HG03460 (cell line): ENCODE measurements at regions not wholly inside any gene's neighbourhood (a gene's known extent, or its start where the extent isn't known, plus 50 kb on each side); places are given as distances from the start of the nearest gene placed in this dataset.

Source experiments
- ATAC-seq: cut with Tn5 transposase; IDR thresholded peaks from one replicate; pipeline ENCODE4 v1.9.1; 2021; ENCODE audit not compliant: unreplicated experiment

DNA sequence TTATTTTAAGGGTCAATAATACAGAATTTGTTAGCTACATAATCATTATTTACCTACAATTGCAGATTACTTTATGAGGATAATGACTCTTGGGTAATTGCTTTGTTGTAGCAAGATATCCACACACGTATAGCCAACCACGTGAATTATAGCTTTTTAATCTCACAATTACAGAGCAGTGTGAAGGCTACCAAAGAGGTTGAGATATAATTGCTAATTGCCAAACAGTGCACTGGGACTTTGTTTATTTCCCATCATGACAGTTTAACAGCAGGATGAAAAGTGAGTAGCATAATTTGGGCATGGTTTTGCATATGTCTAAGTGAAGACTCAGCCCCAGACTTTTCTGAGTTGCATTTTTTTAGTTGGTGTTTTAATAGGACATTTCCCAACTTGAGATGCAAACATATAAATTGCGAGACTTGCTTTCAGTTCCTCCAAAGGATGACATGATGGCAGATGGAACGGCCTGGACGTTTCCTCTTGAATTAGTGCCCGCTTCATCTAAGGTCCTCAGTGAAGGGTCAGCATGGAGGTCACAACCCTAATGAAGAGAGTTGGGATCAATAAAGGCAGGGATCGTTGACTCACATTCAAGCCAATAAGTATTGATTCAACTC is 180.7 kb upstream of the GPR26 start:
- ATAC-seq, result no peak

DNA sequence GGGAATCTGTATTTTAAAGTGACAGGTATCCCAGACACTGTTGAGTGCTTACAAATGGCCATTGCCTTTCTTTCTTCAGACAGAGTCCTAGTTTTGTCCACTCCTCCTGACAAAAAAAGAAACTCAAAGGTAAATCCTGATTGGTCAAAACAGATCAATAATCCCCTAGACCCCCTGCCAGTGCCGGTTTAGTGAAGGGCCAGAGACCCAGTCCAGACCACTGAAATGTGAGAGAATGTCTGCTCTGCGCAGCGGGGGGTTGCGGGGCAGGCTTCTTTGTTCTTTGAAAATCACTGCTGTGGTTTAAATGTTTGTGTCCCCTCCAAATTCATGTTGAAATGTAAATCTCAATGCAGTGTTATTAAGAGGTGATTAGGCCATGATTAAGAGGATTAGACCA is 177.7 kb upstream of the GPR26 start:
- no peak for ATAC-seq

DNA sequence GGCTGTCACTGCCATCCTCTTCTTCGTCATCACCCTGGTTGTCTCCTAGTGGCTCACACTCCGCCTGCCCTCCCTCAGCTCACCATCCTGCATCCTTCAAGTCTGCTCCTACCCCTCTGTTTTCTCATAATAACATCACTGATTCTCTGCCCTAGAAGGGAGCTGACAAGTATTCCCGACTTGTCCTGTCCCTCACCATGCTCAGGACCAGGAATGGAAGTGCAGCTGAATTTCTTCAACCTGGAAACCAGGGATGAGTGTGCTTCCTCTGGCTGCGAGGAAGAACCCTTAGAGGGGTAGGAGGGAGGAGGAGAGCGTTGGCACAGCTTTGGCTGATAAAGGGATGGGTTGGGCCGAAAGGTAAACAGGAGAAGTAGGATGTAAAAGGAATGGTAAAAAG is 174.8 kb upstream of the GPR26 start:
- ATAC-seq, result no peak

DNA sequence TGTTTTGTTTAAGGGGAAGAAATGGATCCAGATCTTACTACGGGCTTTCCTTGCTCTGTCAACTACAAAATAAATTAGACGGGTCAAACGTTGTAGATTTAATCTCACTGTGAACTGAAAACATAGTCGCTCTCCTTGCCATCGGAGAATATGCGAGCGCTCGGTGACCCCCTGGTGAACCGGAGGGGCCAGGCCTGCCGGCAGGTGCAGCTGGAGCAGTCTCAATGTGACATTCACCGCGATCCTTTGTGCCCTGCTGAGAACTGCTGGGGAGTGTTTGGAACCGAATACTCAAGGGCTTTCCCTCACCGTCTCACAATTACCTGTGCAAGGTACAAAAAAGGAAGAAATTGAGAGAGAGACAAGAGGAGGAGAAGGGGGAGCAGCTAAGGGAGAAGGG is 174.1 kb upstream of the GPR26 start:
- ATAC-seq, result no peak

DNA sequence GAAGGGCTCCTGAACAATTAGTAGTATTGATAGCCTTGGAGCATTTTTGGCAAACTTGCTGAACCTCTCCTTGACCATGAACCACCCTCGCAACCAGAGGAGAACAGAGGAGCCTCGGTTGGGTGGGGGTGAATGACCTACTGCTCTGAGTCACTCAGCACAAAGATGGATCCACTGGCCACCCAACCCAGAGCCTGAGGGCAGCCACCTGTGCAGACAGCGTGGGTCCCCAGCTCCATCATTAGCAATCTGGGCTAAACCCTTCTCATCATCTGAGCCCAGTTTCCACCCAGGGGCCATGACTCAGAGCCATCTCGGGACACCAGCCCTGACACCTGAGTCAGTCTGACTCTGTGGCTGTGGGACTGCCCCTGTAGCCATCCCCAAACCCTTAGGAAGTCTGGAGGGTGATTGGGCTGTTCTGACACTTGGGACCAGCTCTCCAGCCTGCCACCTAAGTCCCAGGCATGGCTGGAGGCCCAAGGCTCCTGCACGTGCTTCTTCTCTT is 171.8 kb upstream of the GPR26 start:
- no peak for ATAC-seq

DNA sequence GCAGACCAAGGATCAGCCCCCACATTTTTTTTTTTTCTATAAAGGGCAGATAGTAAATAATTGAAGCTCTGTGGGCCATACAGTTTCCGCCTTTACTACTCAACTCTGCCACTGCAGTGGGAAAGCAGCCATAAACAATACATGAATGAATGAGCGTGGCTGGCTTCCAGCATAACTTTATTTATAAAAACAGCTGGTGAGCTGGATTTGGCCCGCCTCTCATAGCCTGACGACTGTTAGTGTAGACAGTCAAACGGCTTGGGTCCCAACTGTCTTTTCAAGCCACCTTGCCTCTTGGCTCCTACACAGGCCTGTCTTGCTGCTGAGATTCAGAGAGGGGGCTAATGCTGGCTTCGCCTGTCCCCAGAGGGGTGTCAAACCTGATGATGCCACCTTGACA is 169.8 kb upstream of the GPR26 start:
- no peak for ATAC-seq

DNA sequence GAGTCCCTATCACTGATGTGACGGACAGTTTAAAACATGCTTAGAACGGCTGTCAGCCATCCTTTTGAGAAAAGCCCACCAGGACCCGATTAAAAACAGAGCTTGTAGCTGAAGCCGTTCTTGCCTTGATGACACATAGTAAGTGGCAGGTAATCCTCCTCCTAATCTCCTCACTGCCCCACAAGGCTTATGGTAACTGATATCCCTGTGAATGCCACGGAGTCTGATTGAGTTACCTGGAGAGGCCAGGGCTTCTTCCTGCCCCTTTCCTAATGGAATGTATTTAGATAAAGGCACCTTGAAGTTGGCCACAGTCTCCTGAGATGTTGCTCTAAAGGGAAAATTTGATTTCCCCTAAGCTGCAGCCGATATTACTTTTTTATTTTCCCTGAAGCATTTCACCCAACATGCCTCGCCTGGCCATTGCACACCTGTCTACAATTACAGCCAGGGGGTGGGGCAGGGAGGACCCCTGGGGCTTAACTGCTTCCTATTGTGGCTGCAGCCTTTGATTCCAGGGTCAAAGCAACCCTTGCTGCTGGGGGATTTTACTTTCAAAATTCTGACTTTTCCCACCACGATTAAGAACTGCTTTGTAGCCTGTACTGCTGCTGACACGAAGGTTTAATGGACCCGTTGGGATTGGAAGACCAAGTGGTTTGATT is 169.0 kb upstream of the GPR26 start:
- no peak for ATAC-seq

DNA sequence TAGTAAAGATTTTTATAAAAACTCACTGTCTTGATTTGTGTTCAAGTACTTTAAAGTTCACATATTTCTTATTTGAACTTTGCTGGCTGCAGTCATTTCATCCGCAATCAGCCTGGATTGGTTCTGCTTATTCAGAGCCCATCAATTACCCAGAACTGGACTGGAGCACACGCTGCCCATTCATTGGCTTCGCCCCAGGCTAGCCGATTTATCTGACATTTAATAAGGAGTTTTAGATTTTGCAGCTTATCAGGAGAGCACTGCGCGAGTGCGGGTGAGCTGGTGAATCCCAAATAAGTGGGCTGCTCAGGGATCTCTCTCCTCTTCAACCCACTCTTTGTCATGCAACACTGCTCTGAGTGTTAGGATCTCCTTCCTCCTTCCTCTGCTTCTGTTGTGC is 166.0 kb upstream of the GPR26 start:
- ATAC-seq, result no peak

DNA sequence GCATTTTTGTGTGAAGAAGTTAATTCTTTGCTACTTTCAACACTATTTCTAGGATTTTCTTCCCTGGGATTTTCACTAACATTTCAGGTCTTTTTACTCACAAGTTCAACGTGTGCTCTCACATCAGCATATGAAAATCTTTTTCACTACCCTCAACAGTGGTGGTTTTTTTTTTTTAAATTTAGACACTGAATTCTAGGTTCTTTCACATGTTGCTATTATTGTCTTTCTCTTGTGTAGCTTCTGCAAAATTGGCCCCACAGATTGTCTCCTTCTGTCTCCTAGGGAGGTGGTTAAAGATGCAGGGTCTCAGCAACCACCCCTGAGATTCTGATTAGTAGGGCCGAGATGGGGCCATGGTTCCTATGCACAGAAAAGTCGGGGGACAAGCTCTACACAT is 165.0 kb upstream of the GPR26 start:
- no peak for ATAC-seq

DNA sequence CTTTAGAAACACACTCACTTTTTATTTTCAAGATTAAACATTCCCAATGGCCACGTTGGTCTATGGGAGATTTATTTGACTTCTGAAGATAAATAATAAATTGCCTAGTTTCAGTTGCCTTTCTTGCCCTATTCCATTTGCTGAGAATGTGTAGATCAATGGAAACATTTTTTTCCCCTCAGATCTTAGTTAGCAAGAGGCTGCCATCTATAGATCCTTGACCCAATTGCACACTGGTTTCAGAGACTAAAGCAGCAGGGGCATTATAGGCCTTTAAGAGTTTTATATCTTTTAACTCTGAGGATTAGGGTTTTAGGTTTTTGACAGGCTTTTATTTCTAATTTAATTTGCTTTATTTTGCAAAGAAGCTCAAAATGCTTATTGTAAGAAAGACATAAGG is 163.2 kb upstream of the GPR26 start:
- ATAC-seq, result no peak

DNA sequence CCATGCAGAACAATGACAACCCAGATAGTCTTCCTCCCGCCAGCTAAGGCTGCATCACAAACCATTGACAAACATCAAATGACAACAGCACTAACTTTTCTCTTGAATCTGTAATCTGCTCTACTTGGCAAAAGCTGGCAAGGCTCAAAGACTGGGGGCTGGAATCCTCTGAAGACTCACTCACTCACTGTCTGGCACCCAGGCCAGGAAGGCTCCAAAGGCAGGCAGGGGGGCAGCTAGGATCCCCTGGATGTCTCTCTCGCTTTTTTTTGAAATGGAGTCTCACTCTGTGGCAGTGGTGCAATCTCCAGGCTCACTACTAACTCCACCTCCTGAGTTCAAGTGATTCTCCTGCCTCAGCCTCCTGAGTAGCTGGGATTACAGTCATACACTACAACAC is 159.7 kb upstream of the GPR26 start:
- no peak for ATAC-seq

DNA sequence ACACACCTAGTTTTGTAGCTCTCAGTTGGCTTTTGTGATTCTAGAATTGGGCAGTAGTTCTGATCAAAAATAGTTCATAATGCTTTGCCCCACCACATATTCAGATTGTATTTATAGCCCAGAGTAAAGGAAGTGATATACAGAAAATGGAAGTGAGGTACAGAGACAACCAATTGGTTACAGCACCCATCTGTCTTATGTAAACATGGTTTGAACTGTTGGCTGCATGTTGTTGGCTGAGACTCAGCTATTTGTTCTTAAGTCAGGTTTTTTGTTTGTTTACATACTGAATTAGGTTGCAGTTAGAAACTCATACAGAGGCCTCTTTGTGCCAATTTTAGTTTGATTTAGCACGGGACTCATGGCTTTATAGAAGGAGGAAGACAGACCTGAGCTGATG is 158.9 kb upstream of the GPR26 start:
- no peak for ATAC-seq

DNA sequence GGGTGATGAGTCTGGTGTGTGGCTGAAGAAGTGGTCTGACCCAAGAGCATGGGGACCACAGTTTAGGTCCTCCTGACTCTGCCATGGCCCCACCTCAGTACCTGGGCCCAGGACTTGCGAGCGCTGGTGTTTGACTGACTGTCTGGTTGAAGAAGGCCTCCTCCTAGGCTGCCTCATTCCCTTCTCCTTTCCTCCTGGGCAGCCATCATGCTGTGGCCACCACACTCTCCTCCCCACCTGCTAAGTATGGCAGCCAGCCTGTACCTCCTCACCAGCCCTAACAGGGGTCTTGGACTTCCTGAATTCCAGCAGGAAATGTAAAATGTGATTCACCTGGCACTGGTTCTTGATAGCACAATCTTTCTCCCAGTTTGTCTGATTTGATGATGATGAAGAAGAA is 156.8 kb upstream of the GPR26 start:
- no peak for ATAC-seq

DNA sequence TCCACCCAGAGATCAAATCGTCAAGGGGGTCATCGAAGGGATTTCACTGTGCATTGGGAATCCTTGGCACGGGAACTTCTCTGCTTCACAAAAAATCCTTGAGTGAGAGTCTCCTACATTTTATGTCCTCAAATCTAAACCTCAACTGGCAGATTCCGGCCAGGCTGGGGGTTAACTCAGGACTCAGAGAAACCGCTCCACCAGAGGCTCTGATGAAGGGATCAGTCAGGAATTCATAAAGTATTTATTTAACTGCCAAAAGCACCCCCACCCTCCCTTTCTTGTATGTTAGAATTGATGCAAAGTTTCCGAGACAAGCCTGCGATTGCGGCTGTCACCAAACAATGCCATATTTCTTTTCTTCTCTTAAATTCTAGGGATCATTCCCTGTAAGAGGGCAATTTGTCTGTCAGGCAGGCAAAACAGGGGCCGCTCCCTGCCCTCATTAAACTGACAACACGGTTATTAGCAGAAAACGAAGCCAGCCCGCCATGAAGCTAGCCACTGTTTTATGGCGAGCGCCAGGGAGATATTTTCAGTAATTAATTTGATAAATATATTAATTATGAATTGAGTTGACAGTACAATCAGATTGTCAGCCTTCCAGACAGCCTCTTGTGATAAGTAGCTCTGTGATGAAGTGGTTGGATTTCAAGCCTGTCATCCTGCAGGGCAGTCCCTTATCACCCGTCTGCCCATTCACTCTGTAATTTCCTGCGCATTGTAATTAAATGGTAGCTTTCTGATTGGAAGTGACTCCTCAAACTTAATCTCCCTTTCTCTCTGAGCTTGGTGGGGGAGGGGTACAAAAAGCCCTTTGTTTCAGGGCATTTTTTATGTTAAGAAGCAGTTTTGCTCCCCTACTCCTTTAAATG is 153.0 kb upstream of the GPR26 start:
- no peak for ATAC-seq

DNA sequence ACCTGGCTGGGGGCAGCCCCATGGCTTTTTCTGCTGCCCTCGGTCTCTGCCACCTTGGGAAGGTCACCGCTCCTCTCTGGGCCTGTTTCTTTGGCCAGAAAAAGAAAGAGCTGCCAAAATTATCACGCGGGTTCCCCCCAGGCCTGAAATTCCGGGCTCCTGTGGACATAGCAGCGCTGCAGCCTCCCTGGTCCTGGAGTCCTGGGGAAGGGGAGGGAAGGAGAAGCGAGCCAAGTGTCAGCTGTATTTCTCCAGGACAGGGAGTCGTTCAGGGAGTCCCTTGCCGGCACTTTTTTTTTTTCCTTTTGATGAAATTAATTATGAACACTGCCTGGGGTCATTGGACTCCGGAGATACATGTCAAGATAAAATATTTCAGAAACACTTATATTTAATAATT is 152.3 kb upstream of the GPR26 start:
- no peak for ATAC-seq

DNA sequence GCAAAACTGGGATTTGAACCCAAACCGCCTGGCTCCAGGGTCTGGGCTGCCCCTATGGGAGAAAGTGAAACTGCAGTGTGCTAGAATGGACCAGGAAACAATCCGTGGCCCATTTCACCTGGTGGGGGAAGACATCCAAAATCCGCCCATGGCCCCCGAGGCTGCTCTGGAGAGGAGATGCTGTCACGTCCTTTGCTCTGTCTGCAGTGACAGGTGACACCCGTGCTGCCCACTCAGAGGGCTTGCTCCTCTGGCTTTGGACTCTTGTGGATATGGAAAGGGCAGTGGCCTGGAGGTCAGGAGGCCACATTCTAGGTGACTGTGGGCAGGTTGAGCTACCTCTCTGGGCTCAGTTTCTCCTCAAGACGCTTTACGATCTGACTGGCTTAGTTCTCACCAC is 151.2 kb upstream of the GPR26 start:
- ATAC-seq, result no peak

DNA sequence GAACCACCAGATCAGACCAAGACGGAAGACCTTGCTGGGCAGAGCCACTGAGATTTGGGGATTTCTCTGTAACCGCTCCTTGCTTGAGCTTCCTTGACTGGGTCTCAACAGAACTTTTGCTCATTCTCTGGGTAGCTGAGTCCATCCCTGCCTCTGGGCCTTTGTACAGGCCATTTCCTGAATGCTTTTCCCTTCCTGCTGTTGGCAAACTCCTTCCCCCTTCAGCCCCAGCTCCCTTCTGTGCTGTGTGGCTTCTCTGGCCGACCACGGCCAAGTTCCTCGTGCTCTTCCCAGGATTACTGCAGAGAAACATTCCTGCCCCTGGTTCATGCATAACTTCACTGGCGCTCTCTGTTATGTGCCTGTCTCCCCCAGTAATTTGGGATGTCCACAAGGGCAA is 150.5 kb upstream of the GPR26 start:
- no peak for ATAC-seq

DNA sequence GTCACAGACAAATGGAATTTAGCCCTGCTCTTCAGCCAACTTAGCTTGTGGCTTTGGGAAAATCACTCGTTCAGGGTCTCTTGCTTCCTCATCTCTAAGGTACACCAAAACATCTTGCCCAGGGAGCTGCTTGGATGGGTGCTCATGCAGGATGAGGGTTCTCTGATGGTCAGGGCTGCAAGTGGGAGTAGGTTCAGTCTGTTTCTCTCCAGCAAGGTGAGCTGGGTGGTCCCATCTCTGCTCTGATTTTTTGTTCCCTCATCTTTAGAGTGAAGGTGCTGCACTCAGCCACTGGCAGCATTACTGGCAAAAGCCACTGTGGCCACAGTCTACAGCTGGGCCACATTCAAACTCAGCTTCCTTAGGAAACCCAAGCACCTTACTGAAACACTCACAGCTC is 149.9 kb upstream of the GPR26 start:
- ATAC-seq, result no peak

DNA sequence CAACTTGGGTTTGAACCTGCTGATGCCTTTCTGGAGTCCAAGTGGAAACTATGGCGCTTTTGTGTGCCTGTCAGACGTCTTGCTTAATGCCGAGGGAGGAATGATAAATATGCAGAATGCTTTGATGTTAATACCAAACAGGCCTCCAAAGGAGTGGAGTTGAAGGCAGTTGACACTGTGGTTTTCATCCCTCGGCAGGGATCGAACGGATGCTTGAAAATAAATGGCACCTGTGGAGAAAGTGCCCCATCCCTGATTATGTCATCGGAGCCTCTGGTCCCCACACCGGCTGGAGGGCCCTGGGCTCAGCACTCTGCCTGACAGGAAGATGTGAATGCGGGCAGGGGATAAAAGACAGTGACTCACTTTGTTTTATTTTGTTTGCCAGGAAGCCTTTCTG is 148.7 kb upstream of the GPR26 start:
- no peak for ATAC-seq

DNA sequence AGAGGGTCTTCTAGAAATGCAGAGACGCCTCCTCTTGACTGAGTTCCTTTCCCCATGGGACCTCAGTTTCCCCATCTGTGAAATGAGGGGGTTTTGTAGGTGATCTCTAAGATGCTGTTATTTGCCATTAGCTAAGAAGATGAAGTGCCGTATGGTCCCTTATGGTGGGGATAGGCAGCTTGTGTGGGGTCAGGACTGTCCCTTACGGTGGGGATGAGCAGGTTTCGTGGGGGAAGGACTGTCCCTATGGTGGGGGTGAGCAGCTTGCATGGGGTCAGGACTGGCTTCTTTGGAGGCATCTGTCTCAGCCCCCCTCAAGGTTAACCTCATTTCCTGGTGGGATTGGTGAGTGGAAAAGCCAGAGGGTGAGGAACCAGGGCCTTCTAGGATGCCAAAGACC is 148.3 kb upstream of the GPR26 start:
- no peak for ATAC-seq

DNA sequence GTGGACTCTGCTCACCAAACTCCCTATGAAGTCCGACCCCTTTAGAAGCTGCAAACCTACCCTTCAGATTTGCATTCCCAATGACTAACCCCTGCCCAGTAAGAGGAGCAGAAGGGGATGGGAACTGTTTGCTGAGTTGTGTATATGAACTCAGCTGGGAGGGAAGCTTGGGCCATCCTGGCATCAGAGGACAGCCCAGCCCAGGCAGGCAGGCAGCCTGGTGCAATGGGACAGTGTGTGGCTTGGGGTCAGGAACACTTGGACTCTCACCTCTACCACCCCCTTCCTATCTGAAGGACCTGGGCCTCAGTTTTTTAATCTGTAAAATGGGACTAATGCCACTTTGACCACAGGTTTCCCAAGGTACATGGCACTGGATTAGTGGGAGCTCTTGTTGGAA is 147.4 kb upstream of the GPR26 start:
- ATAC-seq, result no peak

DNA sequence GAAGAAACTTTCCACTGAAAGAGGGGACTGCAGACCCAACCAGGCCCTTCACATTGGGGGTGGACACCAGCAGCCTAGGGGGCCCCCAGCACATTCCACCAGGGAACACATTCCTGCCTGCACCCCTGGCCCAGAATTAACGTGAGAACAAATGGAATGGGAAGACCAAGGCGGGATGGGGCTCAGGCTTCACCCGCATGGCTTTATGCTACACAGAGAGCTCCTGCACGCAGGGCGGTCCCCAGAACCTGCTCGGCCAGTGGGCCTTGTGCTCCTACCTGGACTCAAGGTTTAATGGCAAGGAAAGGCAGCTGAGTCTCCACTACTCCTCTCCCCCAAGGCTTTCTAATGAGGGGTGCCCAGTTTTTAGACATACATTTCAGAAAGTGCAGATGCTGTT is 146.3 kb upstream of the GPR26 start:
- ATAC-seq, result no peak
